HG03095 (cell line): ENCODE measurements at regions not wholly inside any gene's neighbourhood (a gene's known extent, or its start where the extent isn't known, plus 50 kb on each side); places are given as distances from the start of the nearest gene placed in this dataset.
"Not testable (repeated sequence)": the region's sequence is repeated elsewhere in the genome, so short reads cannot be mapped to it uniquely, and the experiment has no call there.

Experiments used
- ATAC-seq: cut with Tn5 transposase; IDR thresholded peaks from one replicate; pipeline ENCODE4 v1.9.1; 2021; ENCODE audit warnings: moderate library complexity; ENCODE audit not compliant: unreplicated experiment

DNA sequence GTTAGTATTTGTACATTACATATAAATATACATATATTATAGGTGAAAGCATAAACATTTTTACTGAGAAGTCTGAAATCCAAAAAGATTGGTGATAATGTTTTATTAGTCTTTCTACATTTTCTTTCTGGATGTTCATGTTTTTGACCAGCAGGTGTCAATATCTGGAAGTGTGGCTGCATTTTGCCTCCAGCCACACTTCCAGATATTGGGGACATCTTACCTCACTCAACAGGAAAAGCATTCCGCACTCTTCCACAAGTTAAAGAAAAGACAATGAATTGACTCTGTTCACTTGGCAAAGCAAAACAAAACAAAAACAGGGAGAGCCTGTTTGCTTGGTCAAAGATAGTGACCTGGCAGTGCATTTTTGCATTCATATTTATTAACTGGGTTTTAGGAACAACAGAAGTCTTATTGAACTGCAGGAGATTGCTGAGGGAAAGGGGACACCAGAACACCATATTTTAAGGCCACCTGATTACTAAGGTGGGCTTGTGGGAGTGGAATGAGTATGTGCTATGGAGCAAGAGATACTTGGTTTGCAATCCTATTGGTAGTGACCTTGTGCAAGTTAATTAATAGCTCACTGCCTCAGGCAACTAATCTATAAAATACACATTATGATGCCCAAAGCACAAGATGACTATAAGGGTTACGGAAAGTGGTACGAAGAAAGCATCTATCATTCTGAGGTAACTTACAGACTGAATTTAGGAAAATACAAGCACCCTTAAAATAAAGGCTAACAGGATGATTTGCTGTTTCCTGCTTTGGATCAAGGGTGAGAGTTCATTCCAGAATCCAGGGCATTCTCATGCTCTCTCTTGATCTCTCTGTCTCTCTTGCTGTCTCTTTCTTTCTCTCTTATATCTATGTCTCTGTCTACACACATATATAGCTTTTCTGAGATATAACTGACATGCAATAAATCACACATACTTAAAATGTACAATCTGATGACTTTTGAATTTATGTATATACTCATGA, 389.9 kb upstream of the EMCN start:
- ATAC-seq, result no peak

DNA sequence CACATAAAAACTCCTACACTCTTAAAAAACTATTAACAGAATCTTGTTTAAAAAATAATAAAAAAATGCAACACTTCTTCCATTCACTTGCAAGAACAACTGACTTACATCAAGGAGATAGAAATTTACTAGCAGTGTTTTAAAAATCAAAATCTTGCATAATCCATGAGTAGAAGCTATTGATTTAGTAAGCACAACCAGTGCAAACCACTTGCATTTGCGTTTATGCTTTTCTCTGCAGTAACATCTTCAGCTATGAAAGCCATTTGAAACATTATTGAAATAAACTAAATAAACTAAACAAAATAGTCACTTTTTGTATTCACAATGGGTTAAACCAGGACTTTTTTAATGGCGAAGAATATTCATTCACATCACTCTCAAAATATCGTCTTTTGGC, 389.2 kb upstream of the EMCN start:
- no peak for ATAC-seq

DNA sequence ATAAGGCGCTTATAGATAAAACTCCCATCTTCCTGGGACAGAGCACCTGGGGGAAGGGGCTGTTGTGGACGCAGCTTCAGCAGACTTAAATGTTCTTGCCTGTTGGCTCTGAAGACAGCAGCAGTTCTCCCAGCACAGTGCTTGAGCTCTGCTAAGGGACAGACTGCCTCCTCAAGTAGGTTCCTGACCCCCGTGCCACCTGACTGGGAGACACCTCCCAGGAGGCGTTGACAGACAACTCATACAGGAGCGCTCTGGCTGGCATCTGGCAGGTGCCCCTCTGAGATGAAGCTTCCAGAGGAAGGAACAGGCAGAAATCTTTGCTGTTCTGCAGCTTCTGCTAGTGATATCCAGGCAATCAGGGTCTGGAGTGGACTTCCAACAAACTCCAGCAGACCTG, 383.1 kb upstream of the EMCN start:
- ATAC-seq, result not testable (repeated sequence)

DNA sequence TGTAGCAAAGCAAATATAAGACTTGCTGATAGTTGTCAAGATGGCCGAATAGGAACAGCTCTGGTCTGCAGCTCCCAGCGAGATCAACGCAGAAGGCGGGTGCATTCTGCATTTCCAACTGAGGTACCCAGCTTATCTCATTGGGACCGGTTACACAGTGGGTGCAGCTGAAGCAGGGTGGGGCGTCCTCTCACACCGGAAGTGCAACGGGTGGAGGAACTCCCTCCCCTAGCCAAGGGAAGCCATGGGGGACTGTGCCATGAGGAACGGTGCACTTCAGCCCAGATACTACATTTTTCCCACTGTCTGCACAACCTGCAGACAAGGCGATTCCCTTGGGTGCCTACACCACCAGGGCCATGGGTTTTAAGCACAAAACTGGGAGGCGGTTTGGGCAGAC, 382.3 kb upstream of the EMCN start:
- no peak for ATAC-seq

DNA sequence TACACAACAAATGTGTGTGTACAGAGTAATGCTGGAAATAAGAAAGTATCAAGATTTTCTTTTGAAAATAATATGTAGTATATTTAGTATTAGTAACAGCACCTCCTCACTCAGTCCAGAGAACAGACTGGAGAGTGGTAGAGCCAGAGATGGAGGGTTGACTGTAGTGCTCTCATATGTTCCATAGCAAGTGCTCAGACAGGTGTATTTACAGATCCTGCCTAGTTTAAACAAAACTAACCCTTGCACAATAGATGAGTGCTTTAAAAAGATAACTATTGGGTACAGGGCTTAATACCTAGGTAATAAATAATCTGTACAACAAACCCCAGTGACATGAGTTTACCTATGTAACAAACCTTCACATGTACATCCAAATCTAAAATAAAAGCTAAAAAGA, 381.0 kb upstream of the EMCN start:
- ATAC-seq, result no peak

DNA sequence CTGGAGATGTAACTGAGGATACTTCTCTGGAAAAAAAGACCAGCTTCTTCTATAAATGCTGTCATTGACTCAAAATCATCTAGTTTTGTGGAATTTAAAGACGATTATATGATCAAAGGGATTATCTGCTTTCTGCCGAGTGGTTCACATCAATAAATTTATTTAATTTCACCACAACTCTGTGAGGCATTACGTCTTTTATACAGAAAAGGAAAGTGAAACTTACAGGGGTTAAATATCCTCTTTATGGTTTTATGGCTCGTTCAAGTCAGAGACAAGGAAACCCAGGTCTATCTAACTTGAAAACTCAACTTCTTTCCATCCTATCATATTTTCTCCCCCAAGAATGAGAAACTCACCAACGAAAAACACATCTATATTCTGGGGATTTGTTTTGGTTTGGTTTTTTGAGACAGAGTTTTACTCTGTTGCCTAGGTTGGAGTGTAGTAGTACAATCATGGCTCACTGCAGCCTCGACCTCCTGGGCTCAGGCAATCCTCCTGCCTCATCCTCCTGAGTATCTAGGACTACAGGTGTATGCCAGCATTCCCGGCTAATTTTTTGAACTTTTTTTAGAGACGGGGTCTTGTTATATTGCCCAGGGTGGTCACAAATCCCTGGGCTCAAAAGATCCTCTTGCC, 377.9 kb upstream of the EMCN start:
- ATAC-seq, result peak; percentile 93

DNA sequence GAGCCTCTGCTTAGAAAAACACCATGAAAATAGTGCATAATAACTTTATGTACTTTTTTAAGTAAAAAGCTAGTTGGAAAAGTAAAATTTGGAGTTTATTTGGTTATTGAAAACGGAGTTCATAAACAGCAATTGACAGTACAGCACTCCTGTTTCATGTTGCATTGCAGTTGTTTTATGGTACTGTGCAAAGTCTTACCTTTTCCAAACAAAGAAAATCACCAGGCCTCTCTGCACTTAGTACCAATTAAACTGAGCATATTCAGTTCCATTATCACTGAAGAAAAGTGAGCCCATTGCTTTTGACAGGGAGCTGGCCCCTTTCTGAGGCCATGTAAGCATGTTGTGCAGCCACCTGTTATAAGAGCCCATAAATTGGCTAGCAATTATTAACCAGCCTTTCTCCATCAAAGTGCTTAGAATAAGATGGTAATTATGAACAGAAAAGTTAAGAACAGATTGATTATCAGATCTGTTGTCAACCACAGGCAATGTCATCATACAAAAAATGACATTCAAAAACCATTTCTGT, 376.6 kb upstream of the EMCN start:
- ATAC-seq, result no peak

DNA sequence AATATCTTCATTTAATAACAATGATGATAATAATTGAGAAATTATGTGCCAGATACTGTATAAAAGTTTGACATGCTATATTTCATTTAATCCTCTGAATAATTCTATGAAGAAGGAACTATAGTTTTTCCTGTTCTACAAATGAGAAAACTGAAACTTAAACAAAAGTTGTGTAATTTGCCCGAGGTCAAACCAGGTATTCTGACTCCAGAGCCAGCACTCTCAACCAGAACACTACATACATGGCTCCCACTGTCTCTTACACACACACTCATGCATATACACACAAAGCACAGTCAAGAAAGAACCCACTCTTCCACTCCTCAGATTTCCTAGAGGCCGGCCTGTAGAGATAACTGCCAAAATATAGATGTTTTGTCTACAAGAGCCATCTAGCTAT, 374.0 kb upstream of the EMCN start:
- ATAC-seq, result no peak

DNA sequence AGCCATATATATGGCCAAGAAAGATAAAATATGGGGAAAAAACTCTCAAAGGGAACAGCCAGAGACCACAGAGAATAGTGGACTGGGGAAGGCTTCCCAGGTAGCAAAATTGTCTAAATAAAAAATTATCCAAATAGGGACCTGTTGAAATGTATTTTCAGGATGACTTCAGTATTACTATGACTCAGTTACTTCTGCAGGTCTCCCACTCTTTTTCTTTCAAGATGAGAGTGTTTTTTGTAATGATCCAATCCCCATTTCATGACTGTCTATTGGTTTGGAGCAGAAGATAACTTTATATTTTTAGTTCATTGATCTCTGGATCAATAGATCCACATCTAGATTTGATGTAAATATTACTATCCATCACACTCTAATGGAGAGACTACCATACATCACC, 372.1 kb upstream of the EMCN start:
- no peak for ATAC-seq

DNA sequence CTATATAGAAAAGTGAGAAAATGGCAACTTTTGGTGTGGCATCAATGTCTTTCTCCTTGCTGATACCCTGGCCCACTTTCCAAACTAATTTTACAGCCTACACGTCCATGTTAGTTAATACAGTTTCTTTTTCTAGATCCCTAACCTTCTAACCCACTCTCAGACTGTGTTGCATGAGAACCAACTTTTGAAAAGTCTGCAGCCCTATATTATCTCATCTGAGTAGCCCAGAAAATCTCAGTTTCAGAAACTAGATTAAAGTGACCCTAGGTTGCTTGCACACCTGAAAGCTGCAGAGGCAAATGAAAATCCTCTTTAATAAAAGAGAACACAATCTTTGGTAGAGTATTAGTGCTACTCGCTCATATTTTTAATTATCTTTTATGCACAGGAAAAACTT, 371.6 kb upstream of the EMCN start:
- ATAC-seq, result peak; percentile 84

DNA sequence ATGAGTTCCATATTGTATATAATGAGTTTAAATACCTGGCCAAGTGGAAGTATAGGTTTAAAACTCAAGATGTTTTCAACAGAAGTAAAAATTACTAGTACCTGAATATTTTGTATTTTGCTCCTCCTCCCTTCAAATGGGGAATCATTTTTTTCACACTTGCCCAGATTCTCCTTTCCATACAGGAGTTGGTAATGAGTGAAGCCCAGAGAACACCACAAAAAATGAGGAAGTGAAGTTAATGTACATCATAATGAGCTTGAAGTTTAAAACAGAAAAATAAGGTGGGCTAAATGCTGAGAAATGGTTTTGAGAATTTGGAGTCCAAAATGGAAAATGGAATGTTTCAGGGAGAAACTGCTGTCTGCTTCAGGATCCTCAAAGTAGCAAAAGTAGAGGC, 364.8 kb upstream of the EMCN start:
- ATAC-seq, result no peak

DNA sequence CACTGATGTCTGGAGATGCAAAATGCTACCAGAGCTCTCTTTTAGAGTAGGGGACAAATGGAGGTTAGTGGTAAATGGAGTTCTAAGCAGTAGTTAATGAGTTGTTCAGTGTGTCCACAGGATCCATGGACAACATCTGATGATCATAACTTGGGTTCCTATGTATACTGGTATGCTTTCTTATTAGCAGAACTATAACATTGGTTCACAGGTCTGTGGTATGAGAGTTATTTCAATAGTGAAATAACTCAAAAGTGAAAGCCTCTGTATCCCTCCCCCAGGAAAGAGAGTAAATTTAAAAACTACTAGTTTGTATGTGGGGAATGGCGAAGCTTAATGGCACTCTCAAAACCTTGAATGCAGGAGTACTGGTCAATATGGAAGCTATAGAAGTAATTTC, 363.5 kb upstream of the EMCN start:
- no peak for ATAC-seq

DNA sequence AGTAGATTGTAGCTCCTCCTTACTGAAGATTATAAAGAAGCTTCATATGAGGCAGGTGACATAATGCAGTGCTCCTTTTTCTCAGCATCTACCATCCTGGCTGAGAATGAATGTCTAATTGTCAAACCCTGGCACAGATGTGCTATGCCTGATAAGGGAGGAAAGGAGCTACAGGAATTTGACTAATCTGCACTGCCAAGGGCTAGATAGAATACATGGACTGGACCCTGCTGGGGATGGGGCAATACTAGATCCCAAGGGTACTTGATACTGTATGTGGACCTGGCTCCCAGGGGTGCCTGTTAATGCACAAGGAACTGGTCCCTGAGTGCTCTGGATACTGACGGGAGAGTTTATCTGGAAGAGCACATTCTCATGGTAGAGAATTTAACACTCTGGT, 362.2 kb upstream of the EMCN start:
- ATAC-seq, result no peak

DNA sequence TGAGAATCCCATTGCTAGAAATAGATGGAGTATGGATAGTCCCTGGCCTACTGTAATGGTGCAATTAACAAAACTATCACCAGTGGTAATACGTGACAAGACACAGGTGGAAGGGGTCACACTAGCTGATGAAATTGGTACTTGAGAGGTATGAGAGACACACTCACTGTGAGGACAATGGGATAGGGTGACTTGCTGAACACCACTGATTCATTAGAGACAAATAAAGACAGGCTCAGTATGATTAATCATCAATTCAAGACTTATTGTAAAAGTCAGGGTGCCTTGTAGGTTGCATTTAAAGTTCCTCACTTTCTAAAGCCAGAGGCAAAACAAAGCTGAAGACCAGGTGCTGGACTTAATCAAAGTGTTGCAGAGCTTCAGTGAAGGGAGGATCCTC, 361.6 kb upstream of the EMCN start:
- ATAC-seq, result no peak

DNA sequence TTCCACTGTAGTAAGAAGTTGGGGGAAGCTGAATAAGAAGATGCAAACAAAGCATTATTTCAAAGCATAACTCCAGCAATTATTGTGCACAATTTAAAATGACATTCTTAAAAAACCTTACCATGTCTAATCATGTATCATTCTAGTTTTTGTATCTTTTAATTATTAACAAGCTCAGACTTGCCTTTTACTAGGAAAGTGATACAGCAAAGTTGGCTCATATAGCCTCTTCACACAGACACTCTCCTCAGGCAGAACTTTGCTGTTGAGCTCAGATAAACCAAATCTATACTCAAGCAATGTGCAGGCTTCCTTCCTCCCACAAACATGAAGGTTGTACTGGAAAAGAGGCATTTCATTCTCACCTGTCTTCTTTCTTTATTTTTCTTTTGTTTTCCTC, 358.7 kb upstream of the EMCN start:
- ATAC-seq, result no peak

DNA sequence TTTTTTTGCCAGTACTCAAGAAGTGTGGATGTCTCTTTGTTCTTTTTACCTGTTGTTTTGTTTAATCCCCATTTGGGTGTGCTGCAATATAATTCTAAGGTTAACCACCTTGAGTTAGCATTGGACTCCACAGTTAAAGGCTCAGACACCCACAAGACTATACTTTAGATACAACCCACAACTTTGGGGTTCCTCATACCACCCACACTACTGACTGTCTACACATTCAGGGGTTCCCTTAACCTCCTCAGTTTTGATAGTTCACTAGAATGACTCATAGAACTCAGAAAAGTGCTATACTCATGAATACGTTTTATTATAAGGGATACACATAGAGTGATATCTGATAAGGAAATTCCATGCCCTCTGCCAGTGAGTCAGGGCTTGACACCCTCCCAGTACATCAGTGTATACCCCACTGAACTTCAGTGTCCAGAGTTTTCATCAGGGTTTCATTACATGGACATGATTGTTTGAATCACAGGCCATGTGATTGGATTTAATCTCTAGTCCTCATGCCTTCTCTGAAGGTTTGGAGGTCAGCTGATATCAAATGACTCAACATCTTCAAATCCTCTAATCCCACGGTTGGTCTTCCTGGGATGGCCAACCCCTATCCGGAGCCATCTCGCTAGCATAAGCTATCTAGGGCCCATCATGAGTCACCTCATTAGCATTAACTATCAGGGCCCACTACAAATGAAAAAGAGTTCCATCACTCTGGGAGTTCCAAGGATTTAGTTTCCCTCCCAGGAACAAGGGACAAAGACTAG, 357.7 kb upstream of the EMCN start:
- ATAC-seq, result no peak

DNA sequence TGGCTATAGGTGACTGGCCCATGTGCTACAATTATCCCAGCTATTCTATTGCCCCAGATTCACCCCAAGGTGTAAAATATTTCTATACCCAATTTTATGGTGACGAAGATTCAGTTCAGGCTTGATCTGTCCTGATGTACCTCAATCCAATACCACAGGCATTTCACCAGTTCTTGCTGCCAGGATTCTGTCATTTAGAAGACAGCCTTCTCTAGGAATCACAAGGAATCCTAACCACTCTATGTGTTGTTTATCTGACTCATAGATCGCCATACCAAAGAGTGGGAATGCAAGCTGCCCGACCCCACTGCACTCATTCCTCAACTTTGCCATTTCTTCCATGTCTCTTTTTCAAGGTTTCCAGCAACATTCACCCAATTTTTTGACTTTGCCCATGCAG, 355.0 kb upstream of the EMCN start:
- ATAC-seq, result no peak

DNA sequence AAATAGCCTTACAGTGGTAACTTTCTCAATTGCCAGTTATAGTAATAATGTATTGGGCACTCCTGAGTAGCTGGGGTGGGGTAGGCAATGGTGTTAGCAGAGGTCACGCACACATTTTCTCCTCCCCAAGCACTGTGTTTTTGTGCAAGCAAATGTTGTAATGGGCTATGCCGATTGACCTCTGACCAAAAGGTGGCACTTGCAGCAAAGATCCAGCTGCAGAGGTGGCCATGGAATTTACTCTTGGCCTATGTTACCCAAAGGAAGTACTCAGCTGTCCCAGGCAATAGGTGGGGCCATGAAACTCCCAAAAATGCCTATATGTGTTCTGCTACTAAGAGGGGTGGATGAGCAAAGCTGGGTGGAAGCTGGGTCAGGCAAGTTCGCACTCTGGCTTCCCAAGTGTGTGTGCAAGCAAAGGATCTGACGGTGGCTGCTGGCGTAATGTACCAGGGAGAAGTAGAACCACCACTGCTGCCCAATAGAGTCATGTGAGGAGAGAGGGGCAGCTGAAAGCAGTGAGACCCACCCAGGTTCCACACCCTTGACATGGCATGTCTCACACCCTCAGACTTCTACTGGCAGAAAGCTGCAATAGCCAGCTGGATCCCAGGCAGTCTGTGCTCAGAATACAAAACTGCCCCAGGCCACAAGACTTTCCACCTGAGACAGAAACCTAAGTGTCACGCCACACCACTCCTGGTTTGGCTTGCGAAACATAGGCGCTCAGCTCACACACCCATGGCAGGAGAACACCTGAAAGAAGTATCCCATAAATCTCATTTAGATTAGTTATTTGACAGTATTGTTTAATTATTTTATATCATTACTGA, 353.3 kb upstream of the EMCN start:
- ATAC-seq, result no peak

DNA sequence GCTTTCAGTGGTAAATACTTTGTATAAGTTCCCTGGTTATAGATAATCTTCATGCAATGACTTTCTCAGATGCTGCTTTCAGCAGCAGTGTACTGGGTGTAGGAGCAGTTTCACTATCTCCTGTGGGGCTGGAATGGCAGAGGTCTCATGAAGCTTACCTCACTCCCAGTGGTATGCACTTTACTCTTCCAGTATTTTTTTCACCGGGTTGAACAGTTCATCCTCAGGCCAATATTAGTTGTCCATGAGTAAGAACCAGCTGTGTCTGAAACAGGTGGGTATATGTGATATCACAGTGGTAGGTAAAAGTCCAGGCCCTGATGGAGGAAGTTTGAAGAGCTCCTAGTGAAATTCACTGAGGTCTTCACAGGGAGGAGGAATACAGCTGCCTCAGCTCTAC, 351.5 kb upstream of the EMCN start:
- ATAC-seq, result no peak

DNA sequence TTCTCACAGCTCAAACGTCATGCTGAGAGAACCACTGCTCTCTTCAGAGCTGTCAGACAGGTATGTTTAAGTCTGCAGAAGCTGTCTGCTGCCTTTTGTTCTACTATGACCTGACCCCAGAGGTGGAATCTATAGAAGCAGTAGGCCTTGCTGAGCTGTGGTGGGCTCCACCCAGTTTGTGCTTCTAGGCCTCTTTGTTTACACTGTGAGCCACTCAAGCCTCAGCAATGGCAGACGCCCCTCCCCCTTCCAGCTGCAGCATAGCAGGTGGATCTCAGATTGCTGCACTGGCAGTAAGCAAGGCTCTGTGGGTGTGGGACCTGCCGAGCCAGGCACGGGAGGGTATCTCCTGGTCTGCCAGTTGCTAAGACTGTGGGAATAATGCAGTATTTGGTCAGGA, 350.5 kb upstream of the EMCN start:
- ATAC-seq, result not testable (repeated sequence)

DNA sequence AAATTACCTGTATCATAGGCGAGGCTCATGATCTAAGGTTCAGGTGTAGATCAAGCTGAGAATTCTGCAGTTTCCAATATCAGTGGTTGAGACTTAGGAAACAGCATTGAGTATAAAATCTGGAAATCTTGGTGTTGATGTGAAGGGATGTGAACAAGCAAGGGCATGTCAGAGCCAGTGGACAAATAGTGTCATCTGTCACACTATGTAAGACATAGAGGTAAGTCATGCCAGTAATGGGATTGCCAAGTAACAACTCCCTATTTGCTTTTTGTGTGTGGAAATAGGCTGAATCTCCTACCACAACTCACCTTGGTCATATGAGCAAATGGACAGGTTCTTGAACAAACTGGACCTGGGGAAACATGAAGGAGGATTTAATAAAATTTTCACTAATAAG, 334.5 kb upstream of the EMCN start:
- ATAC-seq, result no peak
